SJSA1 (cell line): ENCODE measurements at regions not wholly inside any gene's neighbourhood (a gene's known extent, or its start where the extent isn't known, plus 50 kb on each side); places are given as distances from the start of the nearest gene placed in this dataset.

Source experiments
- DNase-seq, 2 experiments: peaks; one replicate each; pipeline ENCODE4 v3.0.0-alpha.2; 2015 to 2020; ENCODE audit warnings: low spot score in 2 of 2, low read depth in 1 of 2
- H3K27ac ChIP-seq: fragments of 250-450 bp; sonication (Bioruptor Pico); 2 replicates; pipeline ENCODE4 v1.5.1; 2020; ENCODE audit warnings: mild to moderate bottlenecking, moderate library complexity
- H3K27me3 ChIP-seq: fragments of 250-450 bp; sonication (Bioruptor Pico); replicated peaks from 2 replicates; pipeline ENCODE4 v1.5.1; 2020; ENCODE audit warnings: mild to moderate bottlenecking, moderate library complexity
- H3K36me3 ChIP-seq: fragments of 250-450 bp; sonication (Bioruptor Pico); 2 replicates; pipeline ENCODE4 v1.5.1; 2020; ENCODE audit warnings: mild to moderate bottlenecking
- H3K4me1 ChIP-seq: fragments of 250-450 bp; sonication (Bioruptor Pico); replicated peaks from 2 replicates; pipeline ENCODE4 v1.6.1; 2021; ENCODE audit warnings: mild to moderate bottlenecking
- H3K4me3 ChIP-seq: fragments of 250-450 bp; sonication (Bioruptor Pico); 2 replicates; pipeline ENCODE4 v1.5.1; 2020; ENCODE audit warnings: mild to moderate bottlenecking
- H3K9me3 ChIP-seq: fragments of 250-450 bp; sonication (Bioruptor Pico); replicated peaks from 2 replicates; pipeline ENCODE4 v1.5.1; 2020; ENCODE audit warnings: mild to moderate bottlenecking

DNA sequence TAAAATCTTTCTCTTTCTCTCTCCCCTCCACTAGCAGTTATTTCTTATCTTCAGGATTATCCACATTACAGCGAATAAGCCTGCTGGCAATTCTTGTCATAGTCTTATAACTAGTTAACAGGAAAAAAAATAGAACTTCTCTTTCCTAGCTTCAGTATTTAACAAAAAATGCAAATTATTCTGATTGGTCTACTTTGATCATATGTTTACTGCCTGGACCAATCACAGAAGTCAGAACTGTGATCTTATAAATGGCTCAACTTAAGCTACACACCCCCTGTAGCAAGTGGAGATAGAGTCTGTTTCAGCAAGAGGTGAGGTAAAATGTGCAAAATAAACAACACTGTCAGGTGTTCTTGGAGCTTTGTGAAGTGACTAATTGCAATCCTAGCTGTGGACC is 389.4 kb upstream of the TUSC1 start:
- Histone ChIP-seq H3K27ac (no peak overlapping the region), H3K27me3 (no peaks in the 10 kb centered on the region), H3K36me3 (no peaks in the 10 kb centered on the region), H3K4me1 (no peaks in the 10 kb centered on the region), H3K4me3 (no peak overlapping the region), H3K9me3 (no peaks in the 10 kb centered on the region)
- DNase-seq: no peak

DNA sequence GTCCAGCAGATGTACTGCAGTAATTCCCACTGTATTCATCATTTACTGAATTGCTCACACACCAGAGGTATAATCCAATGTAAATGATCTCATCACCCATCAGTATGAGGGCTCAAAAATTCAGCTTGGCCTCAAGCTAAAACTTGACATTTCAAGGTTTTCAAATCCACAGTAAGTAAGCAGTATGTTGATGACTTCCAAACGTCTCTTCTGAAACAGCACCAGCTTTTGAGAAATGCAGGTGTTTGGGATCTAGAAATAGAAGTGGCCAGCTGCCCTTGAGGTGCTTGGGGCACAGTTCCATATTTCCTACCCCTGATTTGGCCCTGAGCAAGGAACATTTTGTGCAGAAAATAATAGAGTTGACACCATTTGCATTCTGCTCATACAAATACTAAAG is 388.0 kb upstream of the TUSC1 start:
- Histone ChIP-seq H3K27ac (no peak overlapping the region), H3K27me3 (no peaks in the 10 kb centered on the region), H3K4me1 (no peaks in the 10 kb centered on the region), H3K4me3 (no peak overlapping the region), H3K9me3 (no peaks in the 10 kb centered on the region), H3K36me3 (no peaks in the 10 kb centered on the region)
- no peak for DNase-seq

DNA sequence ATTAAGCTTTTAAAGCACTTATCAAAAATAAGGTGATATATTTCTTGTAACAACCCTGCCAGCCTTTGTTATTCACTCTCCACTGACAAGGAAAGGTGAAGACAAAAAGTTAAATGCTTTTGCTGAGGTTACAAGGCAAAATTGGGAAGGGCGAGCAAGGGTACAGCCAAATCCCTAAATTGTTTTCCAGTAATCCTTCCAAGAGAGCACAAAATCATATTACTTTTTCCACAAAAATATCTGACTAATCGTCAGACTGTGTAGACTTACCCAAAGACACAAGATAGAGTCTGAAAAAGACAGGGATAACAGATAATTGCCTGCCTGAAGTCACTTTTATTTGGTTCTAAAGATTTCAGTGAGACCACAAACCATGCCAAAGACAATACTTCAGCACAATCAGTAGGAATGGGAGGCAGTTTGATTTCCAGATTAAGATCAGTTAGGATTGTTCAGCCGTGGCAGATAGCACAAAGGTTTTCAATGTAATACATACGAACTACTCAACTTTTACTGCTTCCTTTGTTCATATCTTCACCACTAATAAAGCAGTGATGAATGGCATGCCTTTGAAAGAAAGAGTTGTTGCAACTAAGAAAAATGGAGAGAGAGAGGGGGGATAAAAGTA is 383.8 kb upstream of the TUSC1 start:
- no peak overlapping the region for H3K27ac ChIP-seq
- DNase-seq: no peak
- no peaks in the 10 kb centered on the region for H3K36me3 ChIP-seq
- H3K27me3 ChIP-seq: no peaks in the 10 kb centered on the region
- H3K4me3 ChIP-seq: no peak overlapping the region
- no peaks in the 10 kb centered on the region for H3K4me1 ChIP-seq
- no peaks in the 10 kb centered on the region for H3K9me3 ChIP-seq

DNA sequence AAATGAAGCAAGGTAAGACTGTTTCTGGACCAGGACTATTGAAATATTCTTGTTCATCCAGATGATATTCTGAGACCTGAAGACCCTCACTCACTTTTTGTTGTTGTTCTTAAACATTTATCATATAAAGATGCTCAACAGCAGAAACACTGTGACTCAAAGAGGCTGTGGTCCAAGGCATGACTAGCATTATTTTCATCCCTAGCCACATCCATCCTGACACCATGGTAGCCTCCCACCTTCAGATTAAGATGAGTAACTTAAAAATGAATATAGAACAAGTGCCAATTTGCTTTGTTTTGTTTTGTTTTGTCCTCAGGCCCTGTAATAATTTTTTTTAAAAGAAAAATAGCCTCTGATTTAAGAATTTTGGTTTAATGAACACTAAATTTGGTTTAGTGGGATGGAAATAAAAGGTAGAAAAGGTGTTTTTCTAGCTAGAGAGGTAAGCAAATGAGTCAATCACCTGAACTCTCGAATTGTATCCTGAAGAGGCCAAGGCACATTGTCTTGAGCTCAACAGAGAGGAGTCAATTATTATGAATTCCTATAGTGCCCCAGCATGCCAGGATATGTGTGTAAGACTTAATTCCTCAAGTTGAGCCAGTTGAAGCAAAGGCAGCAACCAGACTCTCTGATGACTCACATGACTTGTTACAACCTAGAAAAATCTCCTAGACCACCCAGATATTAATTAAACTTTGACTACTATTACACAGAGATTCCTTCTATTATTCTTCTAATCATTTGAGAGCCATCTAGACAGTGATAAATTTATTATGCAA is 380.1 kb upstream of the TUSC1 start:
- Histone ChIP-seq H3K9me3 (no peaks in the 10 kb centered on the region), H3K27me3 (no peaks in the 10 kb centered on the region), H3K4me3 (no peak overlapping the region), H3K36me3 (no peaks in the 10 kb centered on the region), H3K4me1 (no peaks in the 10 kb centered on the region), H3K27ac (no peak overlapping the region)
- DNase-seq: no peak

DNA sequence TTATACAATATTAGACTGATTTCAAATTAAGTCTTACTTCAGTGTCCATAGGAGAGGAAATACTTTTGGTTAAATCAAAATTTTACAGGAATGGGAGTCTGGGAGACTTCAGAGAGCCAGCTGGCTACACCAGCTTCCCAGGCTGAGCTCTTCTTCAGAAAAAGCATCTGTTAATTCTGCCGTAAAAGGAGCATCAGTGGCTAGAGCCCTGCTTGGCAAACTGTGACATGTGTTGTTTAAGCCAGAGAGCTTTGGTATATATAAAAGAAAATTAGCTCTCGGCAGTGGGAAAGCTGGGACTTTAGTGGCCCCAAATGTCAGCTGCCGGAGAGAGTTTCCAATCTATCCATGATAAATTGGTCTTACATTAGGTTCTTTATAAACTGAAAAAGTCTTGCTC is 378.8 kb upstream of the TUSC1 start:
- H3K36me3 ChIP-seq: no peaks in the 10 kb centered on the region
- no peaks in the 10 kb centered on the region for H3K9me3 ChIP-seq
- H3K4me3 ChIP-seq: no peak overlapping the region
- no peaks in the 10 kb centered on the region for H3K27me3 ChIP-seq
- H3K4me1 ChIP-seq: no peaks in the 10 kb centered on the region
- DNase-seq: no peak
- no peak overlapping the region for H3K27ac ChIP-seq

DNA sequence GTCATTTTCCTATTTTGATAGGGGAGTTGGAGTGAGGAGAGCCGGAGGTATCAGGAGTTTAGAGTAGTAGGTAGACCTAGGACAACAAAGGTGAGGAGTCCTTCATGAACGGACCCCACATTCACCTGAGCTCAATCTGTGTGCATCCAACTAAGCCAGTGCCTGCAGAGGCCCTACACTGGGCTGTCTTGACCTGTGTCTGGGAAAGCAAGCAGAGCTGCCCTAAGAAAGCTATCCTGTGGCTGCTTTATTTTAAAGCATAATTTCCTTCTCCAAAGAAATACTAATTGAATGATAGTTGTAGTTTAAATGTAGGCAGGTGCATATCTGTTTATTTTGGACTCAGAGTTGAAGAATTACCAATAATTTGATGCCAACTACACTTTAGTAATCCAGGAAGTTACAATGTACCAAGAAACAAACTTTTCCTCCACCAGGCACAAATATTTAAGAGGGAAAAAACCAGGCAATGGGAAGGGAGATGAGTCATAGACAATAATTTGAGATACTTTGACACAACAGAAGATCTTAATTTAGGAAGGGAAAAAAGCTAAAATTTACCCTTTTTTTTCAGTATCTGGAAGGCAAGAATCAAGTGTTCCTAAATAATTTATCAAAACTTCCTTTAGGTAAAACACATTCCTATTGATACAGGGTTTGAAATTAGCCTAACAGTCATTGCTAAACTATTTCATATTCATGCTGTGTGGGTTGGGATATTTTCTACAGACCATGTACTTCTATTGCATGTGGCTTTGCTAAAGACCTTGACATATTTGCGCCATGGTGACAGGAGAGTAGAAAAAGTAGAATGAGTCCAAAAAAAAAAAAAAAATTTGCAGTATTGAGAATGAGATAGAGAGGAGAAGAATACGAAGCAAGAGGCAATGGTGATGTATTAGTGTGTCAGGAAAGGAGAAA is 376.6 kb upstream of the TUSC1 start:
- Histone ChIP-seq H3K4me1 (no peaks in the 10 kb centered on the region), H3K27me3 (no peaks in the 10 kb centered on the region), H3K4me3 (no peak overlapping the region), H3K36me3 (no peaks in the 10 kb centered on the region), H3K27ac (no peak overlapping the region), H3K9me3 (no peaks in the 10 kb centered on the region)
- DNase-seq: no peak

DNA sequence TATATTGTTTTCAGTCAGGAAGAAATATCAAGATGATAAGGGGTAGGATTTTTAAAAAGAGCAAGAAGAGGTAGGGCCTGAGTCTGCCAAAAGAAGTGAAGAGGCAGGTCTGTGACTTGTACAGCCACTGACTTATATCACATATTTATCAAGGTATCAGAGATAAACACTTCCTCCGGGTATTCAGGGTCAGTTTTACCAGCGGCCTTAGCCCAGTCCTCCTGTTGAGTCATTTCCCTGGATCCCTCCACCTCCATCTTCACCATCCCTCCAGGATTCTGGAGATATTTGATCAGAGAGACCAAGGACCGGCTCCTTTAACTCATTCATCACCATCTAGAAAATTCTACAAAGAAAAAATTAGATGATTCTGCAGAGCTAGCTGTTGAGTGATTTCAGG is 375.7 kb upstream of the TUSC1 start:
- no peaks in the 10 kb centered on the region for H3K36me3 ChIP-seq
- H3K4me1 ChIP-seq: no peaks in the 10 kb centered on the region
- H3K4me3 ChIP-seq: no peak overlapping the region
- no peak for DNase-seq
- H3K27ac ChIP-seq: no peak overlapping the region
- H3K9me3 ChIP-seq: no peaks in the 10 kb centered on the region
- H3K27me3 ChIP-seq: no peaks in the 10 kb centered on the region

DNA sequence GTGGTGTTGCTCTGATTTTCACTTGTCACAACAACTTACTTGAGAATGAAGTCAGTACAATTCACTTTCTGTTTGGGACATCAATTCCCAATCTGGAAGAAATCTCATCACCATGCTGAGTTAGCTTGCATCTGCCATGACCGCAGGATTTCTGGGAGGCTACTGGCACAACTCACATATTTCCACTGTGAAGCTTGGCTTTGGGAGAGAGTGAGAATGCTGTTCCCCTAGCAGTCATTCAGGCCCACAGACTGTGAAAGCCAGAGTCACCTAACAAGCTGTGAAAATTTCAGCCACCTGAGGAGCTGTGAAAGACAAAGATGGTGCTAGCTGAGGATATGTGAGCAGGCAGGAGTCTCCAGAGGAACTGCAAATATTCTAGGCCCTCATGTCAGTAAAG is 365.2 kb upstream of the TUSC1 start:
- no peak overlapping the region for H3K27ac ChIP-seq
- H3K36me3 ChIP-seq: no peaks in the 10 kb centered on the region
- no peak overlapping the region for H3K4me3 ChIP-seq
- H3K27me3 ChIP-seq: no peaks in the 10 kb centered on the region
- DNase-seq: no peak
- no peaks in the 10 kb centered on the region for H3K9me3 ChIP-seq
- H3K4me1 ChIP-seq: no peaks in the 10 kb centered on the region

DNA sequence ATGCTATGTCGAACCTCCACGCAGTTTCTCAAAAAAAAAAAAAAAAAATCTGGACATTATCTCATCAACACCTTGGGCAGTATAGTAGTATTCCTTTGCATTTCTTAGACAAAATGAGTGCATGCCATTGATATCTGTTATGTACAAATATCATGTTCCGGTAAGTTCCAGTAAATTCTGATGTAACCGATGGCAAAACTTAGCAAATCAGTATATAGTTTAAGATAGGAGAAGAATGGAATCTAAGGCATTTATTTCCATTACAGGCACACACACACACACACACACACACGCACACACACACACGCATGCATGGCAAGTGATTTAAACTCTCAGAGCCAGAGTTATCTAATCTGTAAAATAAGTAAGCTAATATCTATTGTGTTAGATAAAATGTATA is 356.5 kb upstream of the TUSC1 start:
- Histone ChIP-seq H3K4me1 (no peaks in the 10 kb centered on the region), H3K4me3 (no peak overlapping the region), H3K27me3 (no peaks in the 10 kb centered on the region), H3K36me3 (no peaks in the 10 kb centered on the region), H3K27ac (no peak overlapping the region), H3K9me3 (no peaks in the 10 kb centered on the region)
- DNase-seq: no peak

DNA sequence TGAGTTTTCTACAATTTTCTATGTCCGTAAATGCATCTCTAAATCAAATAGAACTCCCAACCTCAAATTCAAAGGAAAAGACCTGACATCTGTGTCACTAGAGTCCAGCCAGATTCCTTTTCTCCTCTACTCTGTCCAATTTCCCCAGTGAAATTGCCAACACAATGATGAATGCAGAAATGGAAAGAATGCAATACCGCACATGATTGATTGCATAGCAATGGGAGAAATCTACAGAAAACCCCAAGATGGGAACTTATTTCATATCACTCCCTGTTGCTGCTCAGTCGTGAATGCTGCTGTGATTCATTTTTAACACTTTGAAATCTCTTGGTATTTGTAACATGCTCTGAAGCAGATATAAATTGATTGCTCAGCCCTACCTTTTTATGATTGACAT is 355.1 kb upstream of the TUSC1 start:
- Histone ChIP-seq H3K4me1 (no peaks in the 10 kb centered on the region), H3K9me3 (no peaks in the 10 kb centered on the region), H3K4me3 (no peak overlapping the region), H3K36me3 (no peaks in the 10 kb centered on the region), H3K27ac (no peak overlapping the region), H3K27me3 (no peaks in the 10 kb centered on the region)
- no peak for DNase-seq

DNA sequence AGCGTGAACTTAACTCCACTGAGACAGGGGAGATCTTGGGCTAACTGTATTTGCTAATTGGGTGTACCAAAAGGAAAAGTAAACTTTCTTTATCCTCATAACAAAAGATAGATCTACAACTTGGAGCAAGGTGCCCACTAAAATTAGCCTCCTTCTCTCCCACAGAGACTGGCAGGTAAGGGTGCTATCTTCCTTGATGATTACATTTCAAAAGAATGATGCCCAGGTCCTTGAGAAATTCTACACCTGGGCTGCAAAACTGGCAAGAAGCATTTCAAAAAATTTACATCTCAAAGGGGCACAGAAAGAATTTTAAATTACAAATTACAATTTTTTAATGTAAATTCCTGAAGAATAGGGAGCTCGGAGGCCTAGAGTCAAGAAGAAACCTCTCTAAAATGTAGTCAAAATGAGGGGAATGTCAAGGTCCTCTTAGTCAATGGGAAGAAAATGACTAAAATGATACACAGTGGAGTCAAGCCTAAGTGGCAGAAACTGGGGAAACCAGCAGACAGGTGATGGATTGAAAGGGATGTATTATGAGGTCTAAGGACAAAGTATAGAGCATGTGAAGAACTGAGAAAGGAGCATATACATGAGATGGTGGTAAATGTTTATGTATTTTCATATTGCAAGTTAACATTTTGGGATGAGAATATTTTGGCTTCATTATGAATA is 348.3 kb upstream of the TUSC1 start:
- Histone ChIP-seq H3K4me3 (no peak overlapping the region), H3K4me1 (no peaks in the 10 kb centered on the region), H3K27me3 (no peaks in the 10 kb centered on the region), H3K36me3 (no peaks in the 10 kb centered on the region), H3K27ac (no peak overlapping the region), H3K9me3 (no peaks in the 10 kb centered on the region)
- no peak for DNase-seq

DNA sequence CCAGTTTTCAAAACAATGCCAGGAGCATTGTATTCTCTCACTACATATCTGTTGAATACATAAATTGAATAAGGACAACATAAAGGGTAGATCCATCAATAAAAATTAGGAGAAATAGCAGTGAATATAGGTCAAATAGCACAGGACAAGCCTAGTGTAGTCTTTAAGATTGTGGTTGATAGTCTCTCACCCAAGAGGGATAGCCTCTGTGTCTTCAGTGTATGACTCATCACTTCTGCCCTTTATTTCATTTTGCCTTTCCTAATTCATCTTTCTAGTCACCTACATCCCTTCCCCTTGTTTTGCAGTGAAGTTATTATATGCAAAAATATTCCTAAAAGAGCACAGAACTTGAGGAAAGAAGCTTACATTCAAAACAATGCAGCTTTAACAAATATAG is 335.0 kb upstream of the TUSC1 start:
- Histone ChIP-seq H3K9me3 (no peaks in the 10 kb centered on the region), H3K4me3 (no peak overlapping the region), H3K27ac (no peak overlapping the region), H3K27me3 (no peaks in the 10 kb centered on the region), H3K4me1 (no peaks in the 10 kb centered on the region), H3K36me3 (no peaks in the 10 kb centered on the region)
- no peak for DNase-seq

DNA sequence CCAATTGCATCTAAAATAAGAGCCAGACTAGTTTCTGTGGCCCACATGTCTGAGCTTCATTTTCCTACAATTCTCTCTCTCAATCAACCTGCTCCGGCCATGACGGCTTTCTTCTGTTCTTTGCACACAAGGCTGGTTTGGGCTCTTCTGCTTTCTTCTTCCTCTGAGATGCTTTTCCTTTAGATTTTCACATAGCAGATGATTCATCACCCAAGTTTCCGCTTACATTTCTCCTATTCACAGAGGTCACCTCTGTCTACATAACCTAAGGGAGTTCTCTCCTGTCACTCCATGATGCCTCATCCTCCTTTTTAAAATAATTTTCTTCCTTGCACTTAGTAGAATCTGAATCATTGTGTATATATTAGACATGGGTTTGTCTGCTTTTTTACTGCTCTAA is 334.6 kb upstream of the TUSC1 start:
- Histone ChIP-seq H3K4me3 (no peak overlapping the region), H3K4me1 (no peaks in the 10 kb centered on the region), H3K27me3 (no peaks in the 10 kb centered on the region), H3K36me3 (no peaks in the 10 kb centered on the region), H3K9me3 (no peaks in the 10 kb centered on the region), H3K27ac (no peak overlapping the region)
- DNase-seq: no peak

DNA sequence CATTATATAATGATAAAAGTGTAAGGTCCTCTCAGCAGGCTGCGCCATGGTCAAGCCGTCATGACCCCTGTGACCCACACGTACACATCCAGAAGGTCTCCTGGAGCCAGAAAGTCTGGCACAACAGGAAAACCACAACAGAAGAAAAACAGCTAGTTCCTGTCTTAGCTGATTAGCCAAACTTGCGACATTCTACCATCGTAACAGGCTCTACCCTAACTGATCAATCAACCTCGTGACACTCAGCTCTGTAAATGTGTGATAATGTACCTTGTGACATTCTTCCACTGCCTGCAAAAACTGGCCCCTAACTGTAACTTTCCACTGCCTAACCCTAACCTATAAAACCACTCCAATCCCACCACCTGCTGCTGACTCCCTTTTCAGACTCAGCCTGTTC is 316.4 kb upstream of the TUSC1 start:
- H3K9me3 ChIP-seq: no peaks in the 10 kb centered on the region
- H3K27me3 ChIP-seq: no peaks in the 10 kb centered on the region
- H3K36me3 ChIP-seq: no peaks in the 10 kb centered on the region
- DNase-seq: no peak
- H3K4me1 ChIP-seq: no peaks in the 10 kb centered on the region
- no peak overlapping the region for H3K27ac ChIP-seq
- H3K4me3 ChIP-seq: no peak overlapping the region
